ENCODE measurements at regions not wholly inside any gene's neighbourhood (a gene's known extent, or its start where the extent isn't known, plus 50 kb on each side); places are given as distances from the start of the nearest gene placed in this dataset.

DNA sequence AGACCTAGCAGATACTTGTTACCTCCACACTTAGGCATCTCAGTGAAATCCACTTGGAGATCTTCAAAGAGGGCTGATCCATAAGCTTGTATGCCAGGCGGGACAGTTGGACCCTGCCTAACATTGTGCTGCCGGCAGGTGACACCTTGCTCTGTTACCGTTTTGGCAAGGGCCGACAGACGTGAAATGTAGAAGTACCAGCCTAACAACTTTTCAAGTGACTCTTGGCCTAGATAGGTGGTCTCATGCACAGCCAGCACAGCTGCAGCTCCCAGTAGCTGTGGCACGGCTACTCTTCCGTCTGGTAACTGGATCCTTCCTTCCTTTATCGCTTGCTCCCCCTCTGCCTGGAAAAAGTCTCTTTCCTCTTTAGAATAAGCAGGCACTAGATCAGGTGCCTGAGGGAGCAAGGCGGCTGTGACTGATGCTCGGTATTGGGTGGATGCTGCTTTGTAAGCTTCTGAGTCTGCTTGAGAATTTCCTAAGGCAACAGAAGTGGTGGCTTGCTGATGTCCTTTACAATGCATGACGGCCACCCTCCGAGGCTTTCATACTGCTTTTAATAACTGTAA is 713.5 kb downstream of the AMY1C start:
- TF ChIP-seq CTCF (IDR thresholded peaks at IDR 0.05): no peak
- intact Hi-C loops (cut with DNase I): no loop called here
- H3K4me1 ChIP-seq: no peaks in the 10 kb centered on the region
- H3K36me3 ChIP-seq: no peaks in the 10 kb centered on the region
- no peak overlapping the region for H3K27ac ChIP-seq
- no peaks in the 10 kb centered on the region for H3K27me3 ChIP-seq
- peaks cover 20% of the 10 kb centered on the region for H3K9me3 ChIP-seq
- DNase-seq (no peak), ATAC-seq (no peak)
- H3K4me3 ChIP-seq: no peak overlapping the region

GRCh38 chr1:104466068-104466467 is 716.4 kb downstream of the AMY1C start:
- Histone ChIP-seq H3K4me1 (no peaks in the 10 kb centered on the region), H3K27me3 (no peaks in the 10 kb centered on the region), H3K27ac (no peak overlapping the region), H3K9me3 (peaks cover 4% of the 10 kb centered on the region), H3K36me3 (no peaks in the 10 kb centered on the region), H3K4me3 (no peak overlapping the region)
- TF ChIP-seq CTCF (IDR thresholded peaks at IDR 0.05): no peak
- DNase-seq: no peak
- no peak for ATAC-seq
- intact Hi-C loops (cut with DNase I): no loop called here

DNA sequence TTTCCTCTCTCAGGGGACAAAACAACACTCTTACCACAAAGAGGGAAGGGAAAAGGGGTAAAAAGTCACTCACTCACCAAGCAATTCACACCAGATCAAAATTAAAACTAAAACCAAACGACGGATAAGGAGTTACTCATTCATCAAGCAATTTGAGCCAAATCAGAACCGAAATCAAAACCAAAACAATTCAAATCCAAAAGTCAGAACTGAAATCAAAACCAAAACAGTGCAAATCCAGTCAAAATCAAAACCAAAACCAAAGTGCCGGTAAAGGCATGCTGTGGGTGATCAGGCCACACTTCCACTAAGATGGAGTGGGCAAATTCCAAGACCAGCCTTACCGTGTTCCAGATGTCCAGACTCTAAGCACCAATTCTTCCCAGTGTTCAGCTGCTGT is 717.9 kb downstream of the AMY1C start:
- H3K27me3 ChIP-seq: no peaks in the 10 kb centered on the region
- intact Hi-C loops (cut with DNase I): no loop called here
- no peak for TF ChIP-seq CTCF (IDR thresholded peaks at IDR 0.05)
- no peak overlapping the region for H3K27ac ChIP-seq
- no peaks in the 10 kb centered on the region for H3K36me3 ChIP-seq
- no peaks in the 10 kb centered on the region for H3K9me3 ChIP-seq
- ATAC-seq: no peak
- no peaks in the 10 kb centered on the region for H3K4me1 ChIP-seq
- H3K4me3 ChIP-seq: no peak overlapping the region
- no peak for DNase-seq

DNA sequence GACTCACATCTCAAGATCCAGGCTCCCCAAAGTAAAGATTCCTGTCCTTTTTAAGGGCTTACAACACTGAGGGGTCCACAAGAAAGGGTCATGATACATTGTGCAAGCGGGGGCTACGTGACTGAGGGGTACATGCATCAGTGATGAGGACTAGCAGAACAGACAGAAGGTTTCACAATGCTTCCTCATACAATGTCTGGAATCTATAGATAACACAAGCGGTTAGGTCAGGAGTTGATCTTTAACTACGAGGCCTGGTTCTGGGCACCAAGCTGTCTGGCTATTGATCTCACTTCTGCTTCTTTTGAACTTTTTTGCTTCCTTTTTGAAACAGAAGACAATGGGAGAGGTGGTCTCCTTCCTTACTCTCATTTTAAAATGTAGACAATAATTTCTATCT is 718.6 kb downstream of the AMY1C start:
- Histone ChIP-seq H3K4me3 (no peak overlapping the region), H3K4me1 (no peaks in the 10 kb centered on the region), H3K9me3 (no peaks in the 10 kb centered on the region), H3K27me3 (no peaks in the 10 kb centered on the region), H3K36me3 (no peaks in the 10 kb centered on the region), H3K27ac (no peak overlapping the region)
- intact Hi-C loops (cut with DNase I): no loop called here
- no peak for DNase-seq
- no peak for ATAC-seq
- no peak for TF ChIP-seq CTCF (IDR thresholded peaks at IDR 0.05)

GRCh38 chr1:104476126-104476525 is 726.4 kb downstream of the AMY1C start:
- DNase-seq: no peak
- Histone ChIP-seq H3K4me3 (no peak overlapping the region), H3K4me1 (no peaks in the 10 kb centered on the region), H3K27ac (no peak overlapping the region), H3K9me3 (no peaks in the 10 kb centered on the region), H3K36me3 (no peaks in the 10 kb centered on the region), H3K27me3 (no peaks in the 10 kb centered on the region)
- TF ChIP-seq CTCF (IDR thresholded peaks at IDR 0.05): no peak
- intact Hi-C loops (cut with DNase I): no loop called here
- no peak for ATAC-seq

All from upper lobe of right lung (tissue), 1 donor.